ENCODE measurements at regions not wholly inside any gene's neighbourhood (a gene's known extent, or its start where the extent isn't known, plus 50 kb on each side); places are given as distances from the start of the nearest gene placed in this dataset.

- Histone ChIP-seq H3K79me2 (ENCODE audit: insufficient read depth, low read length) (no peaks in the 10 kb centered on the region), H4K20me1 (ENCODE audit: insufficient read depth, low read length) (no peaks in the 10 kb centered on the region), H3K4me2 (ENCODE audit: insufficient read depth, low read length) (no peak overlapping the region), H3K9me3 (ENCODE audit: insufficient read depth, low read length, severe bottlenecking) (no peaks in the 10 kb centered on the region), H3K4me3 (ENCODE audit: low read depth in 1 of 2, low read length in 2 of 2) (no peak overlapping the region), H3K27ac (ENCODE audit: low read length) (no peak overlapping the region), H3K27me3 (ENCODE audit: insufficient read depth, low read length, poor library complexity) (no peaks in the 10 kb centered on the region), H3K9ac (ENCODE audit: low read depth, low read length) (no peak overlapping the region), H2AFZ (ENCODE audit: low read depth, low read length) (no peak overlapping the region), H3K36me3 (ENCODE audit: insufficient read depth, low read length) (no peaks in the 10 kb centered on the region), H3K4me1 (ENCODE audit: insufficient read depth, low read length) (no peaks in the 10 kb centered on the region)
- ATAC-seq (ENCODE audit: insufficient read depth, low read depth) (no peak), DNase-seq (no peak)
- no peak for TF ChIP-seq EZH2 (IDR thresholded peaks at IDR 0.05; ENCODE audit: borderline replicate concordance, low read depth, low read length, severe bottlenecking)
- TF ChIP-seq CTCF (IDR thresholded peaks at IDR 0.05; ENCODE audit: borderline replicate concordance, extremely low read depth, low read length, poor library complexity, severe bottlenecking), result no peak
Observed at GRCh38 chr1:57474137-57474750, 50.4 kb upstream of the DAB1 start.

Measured in DND-41 (cell line).